ENCODE measurements at regions not wholly inside any gene's neighbourhood (a gene's known extent, or its start where the extent isn't known, plus 50 kb on each side); places are given as distances from the start of the nearest gene placed in this dataset.
"Not testable (repeated sequence)": the region's sequence is repeated elsewhere in the genome, so short reads cannot be mapped to it uniquely, and the experiment has no call there.

DNA sequence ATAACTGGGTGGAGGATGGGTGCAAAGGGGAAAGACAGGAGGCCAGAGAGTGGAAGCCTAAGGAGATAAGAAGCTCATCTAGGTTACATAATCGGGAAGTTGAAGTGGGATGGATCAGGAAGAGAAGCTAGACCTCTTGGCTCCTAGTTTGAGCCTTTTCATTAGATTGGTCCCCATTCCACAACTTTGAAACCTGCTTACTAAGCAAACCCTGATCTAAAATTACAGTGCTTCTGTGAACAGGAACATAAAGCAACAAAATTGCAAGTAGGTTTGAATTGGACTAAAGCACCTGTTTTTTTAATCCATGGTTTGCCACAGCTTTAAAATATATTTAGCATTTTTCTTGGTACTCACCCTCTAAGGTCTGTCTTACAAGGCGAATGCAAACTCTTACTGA lies 80.4 kb upstream of the EED start:
- H3K9me3 ChIP-seq = peaks cover 0 to 3% (median 0%) of the 10 kb centered on the region in 12 donors
- WGBS, 4 donors = 88 to 92% (median 90%) methylated on average over 2 of the region's 2 CpGs
- H3K27ac ChIP-seq = peak overlapping the region in 1 of 12 donors; percentile 87
- ATAC-seq = no peak
- no peak for DNase-seq
- H3K36me3 ChIP-seq = no peaks in the 10 kb centered on the region
- no peak overlapping the region for H3K4me3 ChIP-seq
- intact Hi-C loops (cut with DNase I) = no loop called here
- no peaks in the 10 kb centered on the region for H3K27me3 ChIP-seq
- peaks cover 0 to 62% (median 15%) of the 10 kb centered on the region in 12 donors for H3K4me1 ChIP-seq
- TF ChIP-seq, protein P1, sequence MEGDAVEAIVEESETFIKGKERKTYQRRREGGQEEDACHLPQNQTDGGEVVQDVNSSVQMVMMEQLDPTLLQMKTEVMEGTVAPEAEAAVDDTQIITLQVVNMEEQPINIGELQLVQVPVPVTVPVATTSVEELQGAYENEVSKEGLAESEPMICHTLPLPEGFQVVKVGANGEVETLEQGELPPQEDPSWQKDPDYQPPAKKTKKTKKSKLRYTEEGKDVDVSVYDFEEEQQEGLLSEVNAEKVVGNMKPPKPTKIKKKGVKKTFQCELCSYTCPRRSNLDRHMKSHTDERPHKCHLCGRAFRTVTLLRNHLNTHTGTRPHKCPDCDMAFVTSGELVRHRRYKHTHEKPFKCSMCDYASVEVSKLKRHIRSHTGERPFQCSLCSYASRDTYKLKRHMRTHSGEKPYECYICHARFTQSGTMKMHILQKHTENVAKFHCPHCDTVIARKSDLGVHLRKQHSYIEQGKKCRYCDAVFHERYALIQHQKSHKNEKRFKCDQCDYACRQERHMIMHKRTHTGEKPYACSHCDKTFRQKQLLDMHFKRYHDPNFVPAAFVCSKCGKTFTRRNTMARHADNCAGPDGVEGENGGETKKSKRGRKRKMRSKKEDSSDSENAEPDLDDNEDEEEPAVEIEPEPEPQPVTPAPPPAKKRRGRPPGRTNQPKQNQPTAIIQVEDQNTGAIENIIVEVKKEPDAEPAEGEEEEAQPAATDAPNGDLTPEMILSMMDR (IDR thresholded peaks at IDR 0.05) = no peak
- no peak for TF ChIP-seq POLR2A (IDR thresholded peaks at IDR 0.05)

DNA sequence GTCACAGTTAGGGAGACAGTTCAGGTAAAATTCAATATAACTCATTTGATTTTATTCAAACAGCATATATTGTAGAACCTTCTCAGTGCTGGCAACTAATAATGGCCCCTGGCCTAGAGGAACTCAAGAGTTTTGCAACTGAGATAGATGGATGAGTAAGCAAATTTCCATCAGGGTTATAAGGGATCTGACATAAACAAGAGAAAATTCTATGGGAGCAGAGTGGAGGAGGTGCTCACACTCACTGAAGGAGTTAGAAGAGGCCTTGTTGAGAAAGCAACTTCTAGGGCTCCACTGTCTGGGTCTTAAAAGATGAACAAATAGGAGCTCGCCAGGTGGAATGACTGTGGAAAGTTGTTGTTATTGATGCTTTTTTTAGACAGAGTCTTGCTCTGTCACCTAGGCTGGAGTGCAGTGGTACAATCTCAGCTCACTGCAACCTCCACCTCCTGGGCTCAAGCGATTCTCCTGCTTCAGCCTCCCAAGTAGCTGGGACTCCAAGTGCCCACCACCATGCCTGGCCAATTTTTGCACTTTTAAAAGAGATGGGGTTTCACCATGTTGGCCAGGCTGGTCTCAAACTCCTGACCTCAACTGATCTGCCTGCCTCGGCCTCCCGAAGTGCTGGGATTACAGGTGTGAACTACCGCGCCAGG lies 81.2 kb upstream of the EED start:
- 81 to 98% (median 89%) methylated on average over 6 of the region's 6 CpGs for WGBS, 4 donors
- H3K4me1 ChIP-seq = peaks cover 0 to 61% (median 15%) of the 10 kb centered on the region in 12 donors
- H3K9me3 ChIP-seq; H3K36me3 ChIP-seq; H3K27me3 ChIP-seq; intact Hi-C loops (cut with DNase I); H3K4me3 ChIP-seq; DNase-seq: not testable (repeated sequence)
- peak in 3 of 4 donors; percentile 30 to 60 (median 52) for ATAC-seq
- peak overlapping the region in 2 of 12 donors; percentile 64 to 87 for H3K27ac ChIP-seq

DNA sequence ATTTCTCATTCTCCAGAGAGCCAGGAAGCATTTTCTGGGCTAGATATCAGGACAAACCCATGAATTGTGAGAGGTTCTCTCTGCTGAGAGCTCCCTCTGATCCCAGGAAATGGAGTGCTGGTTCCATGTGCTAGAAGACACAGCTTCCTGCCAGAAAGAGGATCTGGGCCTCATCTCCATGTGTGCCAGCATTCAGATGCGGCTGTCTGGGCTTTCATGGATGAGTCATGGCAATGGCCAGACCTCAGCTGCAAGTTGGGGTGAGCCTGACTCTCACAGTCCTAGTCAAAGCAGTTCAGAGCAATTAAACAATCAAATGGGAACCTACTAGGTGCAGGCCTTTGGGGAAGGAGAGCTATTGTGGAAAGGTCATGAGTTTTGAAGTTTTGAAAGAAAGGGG lies 82.3 kb upstream of the EED start:
- peaks cover 0 to 3% (median 0%) of the 10 kb centered on the region in 12 donors for H3K9me3 ChIP-seq
- DNase-seq (peak in 2 of 5 donors; percentile 58 to 74), ATAC-seq (peak; percentile 66 to 89 (median 73))
- H3K27ac ChIP-seq = peak overlapping the region; percentile 1 to 87 (median 51)
- intact Hi-C loops (cut with DNase I) = no loop called here
- 37 to 71% (median 60%) methylated on average over 1 of the region's 1 CpG for WGBS, 4 donors
- peaks cover 0 to 50% (median 12%) of the 10 kb centered on the region in 12 donors for H3K4me1 ChIP-seq
- TF ChIP-seq POLR2A (IDR thresholded peaks at IDR 0.05) = no peak
- TF ChIP-seq, protein P1 (IDR thresholded peaks at IDR 0.05) = no peak
- no peaks in the 10 kb centered on the region for H3K27me3 ChIP-seq
- H3K4me3 ChIP-seq = no peak overlapping the region
- no peaks in the 10 kb centered on the region for H3K36me3 ChIP-seq

DNA sequence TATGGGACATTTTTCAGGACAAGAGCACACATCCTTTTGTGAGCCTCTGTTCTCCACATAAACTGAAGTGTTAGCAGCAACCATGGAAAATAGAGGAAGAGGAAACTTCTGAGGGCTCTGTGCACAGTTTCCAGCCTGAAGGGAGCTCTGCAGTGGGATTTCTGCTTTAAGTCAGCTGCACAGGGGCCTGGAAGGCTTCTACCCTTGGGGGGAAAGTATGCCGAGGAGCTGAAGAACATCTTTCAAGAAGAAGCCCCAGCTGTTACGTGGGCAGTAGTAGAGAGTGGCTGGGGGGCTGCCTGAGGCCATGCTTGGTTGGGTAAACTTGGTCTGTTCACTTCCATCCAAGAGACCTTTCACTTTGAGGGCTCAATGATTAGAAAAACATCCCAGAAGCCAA lies 82.7 kb upstream of the EED start:
- WGBS, 4 donors = 58 to 70% (median 67%) methylated on average over 2 of the region's 2 CpGs
- Histone ChIP-seq H3K27me3 (no peaks in the 10 kb centered on the region), H3K27ac (peak overlapping the region; percentile 1 to 87 (median 51)), H3K4me3 (no peak overlapping the region), H3K36me3 (no peaks in the 10 kb centered on the region), H3K4me1 (peaks cover 0 to 50% (median 12%) of the 10 kb centered on the region in 12 donors), H3K9me3 (peaks cover 0 to 3% (median 0%) of the 10 kb centered on the region in 12 donors)
- TF ChIP-seq, protein P1 (IDR thresholded peaks at IDR 0.05) = no peak
- TF ChIP-seq POLR2A (IDR thresholded peaks at IDR 0.05) = no peak
- DNase-seq (no peak), ATAC-seq (peak in 3 of 4 donors; percentile 17 to 41 (median 18))
- intact Hi-C loops (cut with DNase I) = no loop called here
